ENCODE measurements at regions not wholly inside any gene's neighbourhood (a gene's known extent, or its start where the extent isn't known, plus 50 kb on each side); places are given as distances from the start of the nearest gene placed in this dataset.

- Histone ChIP-seq H2AFZ (ENCODE audit: control insufficient read depth, low read depth, low read length) (no peak overlapping the region), H3K27me3 (replicated peaks in 1 of 2; ENCODE audit: control insufficient read depth in 2 of 2, insufficient read depth in 2 of 2, low read length in 1 of 2) (no peaks in the 10 kb centered on the region), H3K79me2 (ENCODE audit: control insufficient read depth, insufficient read depth, low read length) (no peaks in the 10 kb centered on the region), H3K4me1 (ENCODE audit: control insufficient read depth, insufficient read depth, low read length) (no peaks in the 10 kb centered on the region; the same call in 1 of the 2 replicates), H4K20me1 (ENCODE audit: control insufficient read depth, insufficient read depth) (no peaks in the 10 kb centered on the region), H3K9ac (ENCODE audit: control insufficient read depth, insufficient read depth, low read length) (no peak overlapping the region), H3K9me3 (replicated peaks; ENCODE audit: control insufficient read depth, insufficient read depth, low read length) (no peaks in the 10 kb centered on the region), H3K36me3 (ENCODE audit: control insufficient read depth in 2 of 2, insufficient read depth in 2 of 2, low read length in 1 of 2) (no peaks in the 10 kb centered on the region), H3K27ac (ENCODE audit: control insufficient read depth, insufficient read depth) (no peak overlapping the region), H3K4me3 (no peak overlapping the region), H3K4me2 (ENCODE audit: control insufficient read depth, insufficient read depth) (no peak overlapping the region)
- ChIA-PET SMC1A (ENCODE audit: uncharacterized antibody, unreplicated experiment) (interaction anchor here (0.9 to 1.3 kb wide), 2 partner anchors 9 to 104 kb away, joined by 3 to 5 read pairs; no protein-coding TSS in a partner anchor), CTCF (interaction anchor here (0.6 to 2.1 kb wide), 4 partner anchors 12 to 294 kb away, joined by 3 to 8 read pairs (median 4); no protein-coding TSS in a partner anchor), RAD21 (ENCODE audit: unreplicated experiment) (no interaction called here), POLR2A (interaction anchor here (1.0 kb wide), 1 partner anchor 15 kb away, joined by 3 read pairs; no protein-coding TSS in a partner anchor)
- no peak for ATAC-seq
- TF ChIP-seq ZNF274 (IDR thresholded peaks at IDR 0.05; ENCODE audit: insufficient read depth, insufficient read length) (no peak), GATAD2B (conservative IDR thresholded peaks at IDR 0.05; ENCODE audit: low read depth) (no peak), CREM (IDR thresholded peaks at IDR 0.05; ENCODE audit: low read depth) (no peak), MTA3 (IDR thresholded peaks at IDR 0.05; ENCODE audit: borderline replicate concordance, low read length) (no peak), IKZF2 (IDR thresholded peaks at IDR 0.05) (no peak), CTCF (IDR thresholded peaks at IDR 0.05 in 2 of 3, conservative IDR thresholded peaks at IDR 0.05 in 1 of 3; ENCODE audit: control insufficient read depth in 2 of 3, extremely low read depth in 1 of 3, insufficient read depth in 1 of 3, low read depth in 3 of 3, low read length in 3 of 3) (no peak), ZNF217 (IDR thresholded peaks at IDR 0.05) (no peak), SUPT20H (IDR thresholded peaks at IDR 0.05; ENCODE audit: borderline replicate concordance, control insufficient read depth, low read depth, low read length) (no peak), ZZZ3 (IDR thresholded peaks at IDR 0.05; ENCODE audit: control insufficient read depth, insufficient read length, low read depth) (no peak), CBX5 (IDR thresholded peaks at IDR 0.05; ENCODE audit: low read depth) (no peak)
- TF ChIP-seq, protein P1, sequence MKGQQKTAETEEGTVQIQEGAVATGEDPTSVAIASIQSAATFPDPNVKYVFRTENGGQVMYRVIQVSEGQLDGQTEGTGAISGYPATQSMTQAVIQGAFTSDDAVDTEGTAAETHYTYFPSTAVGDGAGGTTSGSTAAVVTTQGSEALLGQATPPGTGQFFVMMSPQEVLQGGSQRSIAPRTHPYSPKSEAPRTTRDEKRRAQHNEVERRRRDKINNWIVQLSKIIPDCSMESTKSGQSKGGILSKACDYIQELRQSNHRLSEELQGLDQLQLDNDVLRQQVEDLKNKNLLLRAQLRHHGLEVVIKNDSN (IDR thresholded peaks at IDR 0.05; ENCODE audit: borderline replicate concordance, extremely low read length, insufficient read depth, low read depth, low read length): no peak
- intact Hi-C loops (cut with micrococcal nuclease; ENCODE audit: unreplicated experiment): no loop called here
- no peak for DNase-seq (ENCODE audit: low read depth, low spot score)
- WGBS (ENCODE audit: insufficient coverage, insufficient replicate concordance, low lambda C conversion rate, missing lambda C conversion rate): 41% methylated on average over 13 of the region's 13 CpGs
- FAIRE-seq: no peak
- BruUV-seq (replicated peaks): no TSS peak
- in situ Hi-C loops (cut with MboI): no loop called here
Measured at GRCh38 chr2:42932271-42933151, 140.1 kb upstream of the HAAO start.
